ENCODE measurements at regions not wholly inside any gene's neighbourhood (a gene's known extent, or its start where the extent isn't known, plus 50 kb on each side); places are given as distances from the start of the nearest gene placed in this dataset.
"Not testable (repeated sequence)": the region's sequence is repeated elsewhere in the genome, so short reads cannot be mapped to it uniquely, and the experiment has no call there.

- H3K36me3 ChIP-seq; H3K4me3 ChIP-seq; H3K27me3 ChIP-seq (replicated peaks in 1 of 7); intact Hi-C loops (cut with DNase I; ENCODE audit: low total_unique reads); DNase-seq; H3K4me1 ChIP-seq; H3K27ac ChIP-seq: not testable (repeated sequence)
- peaks cover 0 to 35% (median 9%) of the 10 kb centered on the region in 8 donors for H3K9me3 ChIP-seq
- WGBS, 5 donors: 76 to 92% (median 88%) methylated on average over 14 to 15 of the region's 15 CpGs
These were observed 133.1 kb downstream of the CENPC start for GRCh38 chr4:67412153-67412712.

- TF ChIP-seq CTCF (IDR thresholded peaks at IDR 0.05 in 8 of 11, conservative IDR thresholded peaks at IDR 0.05 in 3 of 11) (no peak), POLR2A (IDR thresholded peaks at IDR 0.05) (no peak), POLR2AphosphoS5 (IDR thresholded peaks at IDR 0.05) (no peak)
- Histone ChIP-seq H3K27ac (no peak overlapping the region), H3K27me3 (replicated peaks in 1 of 7) (no peaks in the 10 kb centered on the region), H3K4me1 (no peaks in the 10 kb centered on the region), H3K9me3 (peaks cover 0 to 11% (median 5%) of the 10 kb centered on the region in 8 donors), H3K36me3 (no peaks in the 10 kb centered on the region), H3K4me3 (no peak overlapping the region)
- intact Hi-C loops (cut with DNase I; ENCODE audit: low total_unique reads): no loop called here
- no peak for DNase-seq
These were observed 142.0 kb downstream of the CENPC start for GRCh38 chr4:67403342-67403741.

DNA sequence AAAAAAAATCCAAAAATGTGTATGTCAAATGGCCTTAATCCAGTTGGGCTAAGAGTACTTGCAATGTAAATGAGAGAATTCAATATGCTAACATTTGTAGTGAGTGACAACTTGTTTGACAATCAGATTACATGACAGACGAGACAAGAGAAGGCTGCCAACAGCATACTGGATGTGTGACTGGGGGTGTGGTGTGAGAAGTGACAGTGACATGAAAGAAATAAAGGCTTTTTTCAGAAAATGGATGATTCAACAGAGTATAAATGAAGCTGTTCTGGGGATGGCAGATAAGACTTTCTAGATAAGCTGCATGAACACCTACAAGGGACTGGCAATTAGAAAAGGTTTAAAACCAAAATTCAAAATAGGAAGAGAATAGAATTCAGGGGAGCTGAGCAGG lies 143.4 kb downstream of the CENPC start:
- Histone ChIP-seq H3K9me3 (peaks cover 0 to 10% (median 4%) of the 10 kb centered on the region in 8 donors), H3K4me3 (no peak overlapping the region), H3K27me3 (replicated peaks in 1 of 7) (no peaks in the 10 kb centered on the region), H3K4me1 (no peaks in the 10 kb centered on the region), H3K27ac (no peak overlapping the region), H3K36me3 (no peaks in the 10 kb centered on the region)
- WGBS, 5 donors: 63 to 84% (median 75%) methylated on average over 1 of the region's 1 CpG
- no peak for DNase-seq
- no peak for TF ChIP-seq CTCF (IDR thresholded peaks at IDR 0.05 in 8 of 11, conservative IDR thresholded peaks at IDR 0.05 in 3 of 11)
- no peak for TF ChIP-seq POLR2AphosphoS5 (IDR thresholded peaks at IDR 0.05)
- TF ChIP-seq POLR2A (IDR thresholded peaks at IDR 0.05): no peak
- intact Hi-C loops (cut with DNase I; ENCODE audit: low total_unique reads): no loop called here

DNA sequence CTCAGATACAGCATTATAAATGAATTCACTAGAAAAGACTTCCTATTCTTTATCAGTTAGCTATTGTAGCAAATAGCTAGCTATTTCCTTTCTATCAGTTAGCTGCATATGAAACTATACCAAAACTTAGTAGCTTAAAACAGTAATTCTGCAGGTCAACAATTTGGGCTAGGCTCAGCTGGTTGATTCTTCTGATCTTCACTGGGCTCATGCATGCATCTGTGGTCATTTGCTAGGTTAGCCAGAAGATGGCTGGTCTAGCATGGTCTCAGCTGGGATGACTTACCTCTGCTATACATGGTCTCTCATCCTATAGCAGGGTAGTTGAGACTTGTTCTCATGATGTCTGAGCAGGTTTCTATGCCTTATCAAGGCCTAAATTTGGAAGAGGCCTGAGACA lies 147.4 kb downstream of the CENPC start:
- DNase-seq: no peak
- H3K4me3 ChIP-seq: no peak overlapping the region
- no peak for TF ChIP-seq POLR2AphosphoS5 (IDR thresholded peaks at IDR 0.05)
- no peak for TF ChIP-seq CTCF (IDR thresholded peaks at IDR 0.05 in 8 of 11, conservative IDR thresholded peaks at IDR 0.05 in 3 of 11)
- TF ChIP-seq POLR2A (IDR thresholded peaks at IDR 0.05): no peak
- H3K4me1 ChIP-seq: no peaks in the 10 kb centered on the region
- no peaks in the 10 kb centered on the region for H3K9me3 ChIP-seq
- intact Hi-C loops (cut with DNase I; ENCODE audit: low total_unique reads): no loop called here
- H3K27me3 ChIP-seq (replicated peaks in 1 of 7): peaks cover 0 to 3% (median 0%) of the 10 kb centered on the region in 7 donors
- no peaks in the 10 kb centered on the region for H3K36me3 ChIP-seq
- H3K27ac ChIP-seq: no peak overlapping the region

- Histone ChIP-seq H3K36me3 (no peaks in the 10 kb centered on the region), H3K4me1 (no peaks in the 10 kb centered on the region), H3K9me3 (no peaks in the 10 kb centered on the region), H3K4me3 (no peak overlapping the region), H3K27me3 (replicated peaks in 1 of 7) (peaks cover 0 to 7% (median 0%) of the 10 kb centered on the region in 7 donors), H3K27ac (no peak overlapping the region)
- WGBS, 5 donors: 69 to 84% (median 79%) methylated on average over 5 of the region's 5 CpGs
- DNase-seq: no peak
- TF ChIP-seq POLR2AphosphoS5 (IDR thresholded peaks at IDR 0.05) (no peak), POLR2A (IDR thresholded peaks at IDR 0.05) (no peak), CTCF (IDR thresholded peaks at IDR 0.05 in 8 of 11, conservative IDR thresholded peaks at IDR 0.05 in 3 of 11) (no peak)
- intact Hi-C loops (cut with DNase I; ENCODE audit: low total_unique reads): no loop called here
These were observed 148.3 kb downstream of the CENPC start for GRCh38 chr4:67397031-67397430.
